ENCODE measurements at regions not wholly inside any gene's neighbourhood (a gene's known extent, or its start where the extent isn't known, plus 50 kb on each side); places are given as distances from the start of the nearest gene placed in this dataset.

DNA sequence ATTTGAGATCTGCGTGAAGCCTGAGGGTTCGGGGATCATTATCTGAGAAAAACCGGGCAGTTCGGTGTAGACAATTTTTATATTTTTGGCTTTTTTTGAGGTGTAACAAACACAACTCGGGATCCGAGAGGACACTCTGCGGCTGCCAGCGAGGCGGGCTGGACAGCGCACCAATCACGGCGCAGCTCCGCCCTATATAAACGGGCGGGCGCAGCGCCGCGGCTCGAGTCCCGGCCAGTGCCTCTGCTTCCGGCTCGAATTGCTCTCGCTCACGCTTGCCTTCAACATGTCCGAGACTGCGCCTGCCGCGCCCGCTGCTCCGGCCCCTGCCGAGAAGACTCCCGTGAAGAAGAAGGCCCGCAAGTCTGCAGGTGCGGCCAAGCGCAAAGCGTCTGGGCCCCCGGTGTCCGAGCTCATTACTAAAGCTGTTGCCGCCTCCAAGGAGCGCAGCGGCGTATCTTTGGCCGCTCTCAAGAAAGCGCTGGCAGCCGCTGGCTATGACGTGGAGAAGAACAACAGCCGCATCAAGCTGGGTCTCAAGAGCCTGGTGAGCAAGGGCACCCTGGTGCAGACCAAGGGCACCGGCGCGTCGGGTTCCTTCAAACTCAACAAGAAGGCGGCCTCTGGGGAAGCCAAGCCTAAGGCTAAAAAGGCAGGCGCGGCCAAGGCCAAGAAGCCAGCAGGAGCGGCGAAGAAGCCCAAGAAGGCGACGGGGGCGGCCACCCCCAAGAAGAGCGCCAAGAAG is 69.0 kb downstream of the HFE start:
- peaks cover 0 to 14% (median 8%) of the 10 kb centered on the region in 5 donors for H3K4me1 ChIP-seq (ENCODE audit: control insufficient read depth in 5 of 5, insufficient read depth in 5 of 5, low read length in 5 of 5)
- H3K9ac ChIP-seq (ENCODE audit: insufficient read depth in 1 of 2, low read length in 2 of 2), result peak overlapping the region; percentile 95 to 99
- peak overlapping the region; percentile 65 for H3K4me3 ChIP-seq
- ATAC-seq (ENCODE audit: insufficient read depth, low FRiP score), result peak; percentile 86
- WGBS, 2 donors, result 0% methylated on average over 61 of the region's 61 CpGs
- TF ChIP-seq CTCF (IDR thresholded peaks at IDR 0.05; ENCODE audit: control extremely low read depth, extremely low read depth), result no peak
- H3K9me3 ChIP-seq (ENCODE audit: control insufficient read depth in 4 of 4, insufficient read depth in 3 of 4, low read length in 3 of 4), result no peaks in the 10 kb centered on the region
- H3K27me3 ChIP-seq (ENCODE audit: control insufficient read depth in 3 of 3, insufficient read depth in 3 of 3, low read length in 2 of 3), result no peaks in the 10 kb centered on the region
- H3K36me3 ChIP-seq (ENCODE audit: control insufficient read depth in 4 of 4, insufficient read depth in 4 of 4, low read length in 4 of 4), result no peaks in the 10 kb centered on the region
- peak; percentile 95 to 98 (median 96) for DNase-seq
- H3K27ac ChIP-seq (ENCODE audit: low read depth in 1 of 2, low read length in 1 of 2), result peak overlapping the region; percentile 95 to 98

DNA sequence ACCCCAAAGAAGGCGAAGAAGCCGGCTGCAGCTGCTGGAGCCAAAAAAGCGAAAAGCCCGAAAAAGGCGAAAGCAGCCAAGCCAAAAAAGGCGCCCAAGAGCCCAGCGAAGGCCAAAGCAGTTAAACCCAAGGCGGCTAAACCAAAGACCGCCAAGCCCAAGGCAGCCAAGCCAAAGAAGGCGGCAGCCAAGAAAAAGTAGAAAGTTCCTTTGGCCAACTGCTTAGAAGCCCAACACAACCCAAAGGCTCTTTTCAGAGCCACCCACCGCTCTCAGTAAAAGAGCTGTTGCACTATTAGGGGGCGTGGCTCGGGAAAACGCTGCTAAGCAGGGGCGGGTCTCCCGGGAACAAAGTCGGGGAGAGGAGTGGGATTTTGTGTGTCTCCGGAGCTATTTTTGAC is 69.6 kb downstream of the HFE start:
- Histone ChIP-seq H3K27ac (ENCODE audit: low read depth in 1 of 2, low read length in 1 of 2) (peak overlapping the region; percentile 88 to 98), H3K4me1 (ENCODE audit: control insufficient read depth in 5 of 5, insufficient read depth in 5 of 5, low read length in 5 of 5) (peaks cover 0 to 14% (median 8%) of the 10 kb centered on the region in 5 donors), H3K9ac (ENCODE audit: insufficient read depth in 1 of 2, low read length in 2 of 2) (peak overlapping the region; percentile 95 to 99), H3K36me3 (ENCODE audit: control insufficient read depth in 4 of 4, insufficient read depth in 4 of 4, low read length in 4 of 4) (no peaks in the 10 kb centered on the region), H3K4me3 (peak overlapping the region; percentile 65), H3K27me3 (ENCODE audit: control insufficient read depth in 3 of 3, insufficient read depth in 3 of 3, low read length in 2 of 3) (no peaks in the 10 kb centered on the region), H3K9me3 (ENCODE audit: control insufficient read depth in 4 of 4, insufficient read depth in 3 of 4, low read length in 3 of 4) (no peaks in the 10 kb centered on the region)
- WGBS, 2 donors, result 0 to 1% methylated on average over 18 of the region's 18 CpGs
- peak; percentile 10 for ATAC-seq (ENCODE audit: insufficient read depth, low FRiP score)
- peak; percentile 88 to 90 (median 89) for DNase-seq
- no peak for TF ChIP-seq CTCF (IDR thresholded peaks at IDR 0.05; ENCODE audit: control extremely low read depth, extremely low read depth)

GRCh38 chr6:26157251-26158075 is 70.2 kb downstream of the HFE start:
- no peak overlapping the region for H3K4me3 ChIP-seq
- WGBS, 2 donors, result 1% methylated on average over 29 of the region's 29 CpGs
- no peaks in the 10 kb centered on the region for H3K9me3 ChIP-seq (ENCODE audit: control insufficient read depth in 4 of 4, insufficient read depth in 3 of 4, low read length in 3 of 4)
- H3K36me3 ChIP-seq (ENCODE audit: control insufficient read depth in 4 of 4, insufficient read depth in 4 of 4, low read length in 4 of 4), result no peaks in the 10 kb centered on the region
- no peaks in the 10 kb centered on the region for H3K27me3 ChIP-seq (ENCODE audit: control insufficient read depth in 3 of 3, insufficient read depth in 3 of 3, low read length in 2 of 3)
- peak overlapping the region; percentile 89 to 99 for H3K27ac ChIP-seq (ENCODE audit: low read depth in 1 of 2, low read length in 1 of 2)
- peaks cover 0 to 14% (median 8%) of the 10 kb centered on the region in 5 donors for H3K4me1 ChIP-seq (ENCODE audit: control insufficient read depth in 5 of 5, insufficient read depth in 5 of 5, low read length in 5 of 5)
- ATAC-seq (ENCODE audit: insufficient read depth, low FRiP score) (peak; percentile 72), DNase-seq (peak; percentile 94 to 99 (median 99))
- peak overlapping the region; percentile 95 to 99 for H3K9ac ChIP-seq (ENCODE audit: insufficient read depth in 1 of 2, low read length in 2 of 2)
- no peak for TF ChIP-seq CTCF (IDR thresholded peaks at IDR 0.05; ENCODE audit: control extremely low read depth, extremely low read depth)
